Vagina (tissue), 2 donors: ENCODE measurements at regions not wholly inside any gene's neighbourhood (a gene's known extent, or its start where the extent isn't known, plus 50 kb on each side); places are given as distances from the start of the nearest gene placed in this dataset.

Experiments
- POLR2A ChIP-seq, 2 donors: fragments of 450-650 bp; IDR thresholded peaks; one replicate each; pipeline ENCODE4 v1.6.1; 2017; ENCODE audit warnings: antibody characterized with exemption in 2 of 2, mild to moderate bottlenecking in 2 of 2, moderate library complexity in 2 of 2
- TF ChIP-seq, protein P1 (sequence below), 3 experiments: fragments of 450-650 bp in 2 of 3; fragments of 200-600 bp in 1 of 3; sonication (generic) in 1 of 3; IDR thresholded peaks; one replicate each; pipeline ENCODE4 v1.5.1; 2017 to 2019; ENCODE audit warnings: antibody characterized with exemption in 3 of 3, mild to moderate bottlenecking in 2 of 3, moderate library complexity in 2 of 3

DNA sequence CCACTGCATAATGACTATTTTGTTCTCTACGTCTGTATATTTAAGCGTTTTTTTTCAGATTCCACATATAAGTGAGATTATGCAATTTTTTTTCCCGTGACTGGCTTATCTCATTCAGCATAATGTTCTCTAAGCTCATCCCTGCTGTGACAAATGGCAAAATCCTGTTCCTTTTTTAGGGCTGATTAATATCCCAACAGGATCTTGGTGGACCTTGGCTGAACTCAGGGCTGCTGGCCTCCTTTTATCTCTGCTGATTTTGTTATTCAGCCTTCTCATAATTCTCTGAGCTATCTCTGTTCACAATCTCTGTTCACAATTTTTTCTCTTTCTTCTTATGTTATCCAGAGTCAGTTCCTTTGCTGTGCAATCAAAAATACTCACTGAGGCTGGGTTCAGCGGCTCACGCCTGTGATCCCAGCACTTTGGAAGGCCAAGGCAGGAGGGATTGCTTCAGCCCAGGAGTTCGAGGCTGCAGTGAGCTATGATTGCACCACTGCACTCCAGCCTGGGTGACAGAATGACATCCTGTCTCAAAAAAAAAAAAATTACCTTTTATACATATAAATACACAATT lies 1035.9 kb upstream of the AUTS2 start:
- TF ChIP-seq, protein P1, sequence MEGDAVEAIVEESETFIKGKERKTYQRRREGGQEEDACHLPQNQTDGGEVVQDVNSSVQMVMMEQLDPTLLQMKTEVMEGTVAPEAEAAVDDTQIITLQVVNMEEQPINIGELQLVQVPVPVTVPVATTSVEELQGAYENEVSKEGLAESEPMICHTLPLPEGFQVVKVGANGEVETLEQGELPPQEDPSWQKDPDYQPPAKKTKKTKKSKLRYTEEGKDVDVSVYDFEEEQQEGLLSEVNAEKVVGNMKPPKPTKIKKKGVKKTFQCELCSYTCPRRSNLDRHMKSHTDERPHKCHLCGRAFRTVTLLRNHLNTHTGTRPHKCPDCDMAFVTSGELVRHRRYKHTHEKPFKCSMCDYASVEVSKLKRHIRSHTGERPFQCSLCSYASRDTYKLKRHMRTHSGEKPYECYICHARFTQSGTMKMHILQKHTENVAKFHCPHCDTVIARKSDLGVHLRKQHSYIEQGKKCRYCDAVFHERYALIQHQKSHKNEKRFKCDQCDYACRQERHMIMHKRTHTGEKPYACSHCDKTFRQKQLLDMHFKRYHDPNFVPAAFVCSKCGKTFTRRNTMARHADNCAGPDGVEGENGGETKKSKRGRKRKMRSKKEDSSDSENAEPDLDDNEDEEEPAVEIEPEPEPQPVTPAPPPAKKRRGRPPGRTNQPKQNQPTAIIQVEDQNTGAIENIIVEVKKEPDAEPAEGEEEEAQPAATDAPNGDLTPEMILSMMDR (IDR thresholded peaks at IDR 0.05) = no peak
- TF ChIP-seq POLR2A (IDR thresholded peaks at IDR 0.05) = no peak
